ENCODE measurements at regions not wholly inside any gene's neighbourhood (a gene's known extent, or its start where the extent isn't known, plus 50 kb on each side); places are given as distances from the start of the nearest gene placed in this dataset.

- no peak for TF ChIP-seq EZH2phosphoT487 (conservative IDR thresholded peaks at IDR 0.05; ENCODE audit: low read length)
- no peak for TF ChIP-seq CTCF (IDR thresholded peaks at IDR 0.05; ENCODE audit: insufficient read depth, low read length, poor library complexity, severe bottlenecking)
- Histone ChIP-seq H2AFZ (ENCODE audit: low read depth, low read length, severe bottlenecking) (no peak overlapping the region), H3K27ac (ENCODE audit: low read depth, low read length) (no peak overlapping the region), H4K20me1 (ENCODE audit: low read depth, low read length) (no peaks in the 10 kb centered on the region), H3K9me2 (replicated peaks; ENCODE audit: insufficient read depth, low read length) (no peaks in the 10 kb centered on the region), H3K4me2 (ENCODE audit: low read depth, low read length, poor library complexity, severe bottlenecking) (no peak overlapping the region), H3K4me3 (ENCODE audit: insufficient read depth, low read length, poor library complexity, severe bottlenecking) (no peak overlapping the region), H3K36me3 (ENCODE audit: low read length) (no peaks in the 10 kb centered on the region), H3K27me3 (ENCODE audit: low read length) (no peaks in the 10 kb centered on the region), H3F3A (ENCODE audit: insufficient read depth) (no peaks in the 10 kb centered on the region), H3K79me2 (ENCODE audit: insufficient read depth, low read length) (no peaks in the 10 kb centered on the region), H3K9me3 (ENCODE audit: insufficient read depth, low read length) (no peaks in the 10 kb centered on the region), H3K9ac (ENCODE audit: low read length) (no peak overlapping the region)
These were observed 524.5 kb upstream of the TGFBR2 start for GRCh38 chr3:30081904-30082303.

- H3K9ac ChIP-seq (ENCODE audit: low read length): no peak overlapping the region
- H3K27me3 ChIP-seq (ENCODE audit: low read length): no peaks in the 10 kb centered on the region
- no peaks in the 10 kb centered on the region for H3K9me3 ChIP-seq (ENCODE audit: insufficient read depth, low read length)
- TF ChIP-seq CTCF (IDR thresholded peaks at IDR 0.05; ENCODE audit: insufficient read depth, low read length, poor library complexity, severe bottlenecking): no peak
- no peak for TF ChIP-seq EZH2phosphoT487 (conservative IDR thresholded peaks at IDR 0.05; ENCODE audit: low read length)
- no peak overlapping the region for H2AFZ ChIP-seq (ENCODE audit: low read depth, low read length, severe bottlenecking)
- H3K79me2 ChIP-seq (ENCODE audit: insufficient read depth, low read length): no peaks in the 10 kb centered on the region
- no peak overlapping the region for H3K4me3 ChIP-seq (ENCODE audit: insufficient read depth, low read length, poor library complexity, severe bottlenecking)
- no peaks in the 10 kb centered on the region for H3K9me2 ChIP-seq (replicated peaks; ENCODE audit: insufficient read depth, low read length)
- H4K20me1 ChIP-seq (ENCODE audit: low read depth, low read length): no peaks in the 10 kb centered on the region
- no peaks in the 10 kb centered on the region for H3F3A ChIP-seq (ENCODE audit: insufficient read depth)
- H3K36me3 ChIP-seq (ENCODE audit: low read length): no peaks in the 10 kb centered on the region
- H3K27ac ChIP-seq (ENCODE audit: low read depth, low read length): no peak overlapping the region
- H3K4me2 ChIP-seq (ENCODE audit: low read depth, low read length, poor library complexity, severe bottlenecking): no peak overlapping the region
These were observed 523.7 kb upstream of the TGFBR2 start for GRCh38 chr3:30082652-30083051.

GRCh38 chr3:30083315-30083714 lies 523.1 kb upstream of the TGFBR2 start:
- Histone ChIP-seq H3K9me3 (ENCODE audit: insufficient read depth, low read length) (no peaks in the 10 kb centered on the region), H3K4me2 (ENCODE audit: low read depth, low read length, poor library complexity, severe bottlenecking) (no peak overlapping the region), H3K79me2 (ENCODE audit: insufficient read depth, low read length) (no peaks in the 10 kb centered on the region), H3K9ac (ENCODE audit: low read length) (no peak overlapping the region), H4K20me1 (ENCODE audit: low read depth, low read length) (no peaks in the 10 kb centered on the region), H3K27me3 (ENCODE audit: low read length) (no peaks in the 10 kb centered on the region), H2AFZ (ENCODE audit: low read depth, low read length, severe bottlenecking) (no peak overlapping the region), H3K36me3 (ENCODE audit: low read length) (no peaks in the 10 kb centered on the region), H3F3A (ENCODE audit: insufficient read depth) (no peaks in the 10 kb centered on the region), H3K4me3 (ENCODE audit: insufficient read depth, low read length, poor library complexity, severe bottlenecking) (no peak overlapping the region), H3K27ac (ENCODE audit: low read depth, low read length) (no peak overlapping the region), H3K9me2 (replicated peaks; ENCODE audit: insufficient read depth, low read length) (no peaks in the 10 kb centered on the region)
- TF ChIP-seq CTCF (IDR thresholded peaks at IDR 0.05; ENCODE audit: insufficient read depth, low read length, poor library complexity, severe bottlenecking): no peak
- TF ChIP-seq EZH2phosphoT487 (conservative IDR thresholded peaks at IDR 0.05; ENCODE audit: low read length): no peak

- H3K9ac ChIP-seq (ENCODE audit: low read length): no peak overlapping the region
- H3K9me2 ChIP-seq (replicated peaks; ENCODE audit: insufficient read depth, low read length): no peaks in the 10 kb centered on the region
- H3K27ac ChIP-seq (ENCODE audit: low read depth, low read length): no peak overlapping the region
- TF ChIP-seq CTCF (IDR thresholded peaks at IDR 0.05; ENCODE audit: insufficient read depth, low read length, poor library complexity, severe bottlenecking): no peak
- TF ChIP-seq EZH2phosphoT487 (conservative IDR thresholded peaks at IDR 0.05; ENCODE audit: low read length): no peak
- H3F3A ChIP-seq (ENCODE audit: insufficient read depth): no peaks in the 10 kb centered on the region
- no peaks in the 10 kb centered on the region for H3K79me2 ChIP-seq (ENCODE audit: insufficient read depth, low read length)
- no peak overlapping the region for H3K4me2 ChIP-seq (ENCODE audit: low read depth, low read length, poor library complexity, severe bottlenecking)
- no peaks in the 10 kb centered on the region for H3K9me3 ChIP-seq (ENCODE audit: insufficient read depth, low read length)
- H2AFZ ChIP-seq (ENCODE audit: low read depth, low read length, severe bottlenecking): no peak overlapping the region
- H3K4me3 ChIP-seq (ENCODE audit: insufficient read depth, low read length, poor library complexity, severe bottlenecking): no peak overlapping the region
- no peaks in the 10 kb centered on the region for H4K20me1 ChIP-seq (ENCODE audit: low read depth, low read length)
- H3K27me3 ChIP-seq (ENCODE audit: low read length): no peaks in the 10 kb centered on the region
- H3K36me3 ChIP-seq (ENCODE audit: low read length): no peaks in the 10 kb centered on the region
These were observed 522.1 kb upstream of the TGFBR2 start for GRCh38 chr3:30084316-30084715.

All from SU-DHL-6 (cell line).